OCI-LY3 (cell line): ENCODE measurements at regions not wholly inside any gene's neighbourhood (a gene's known extent, or its start where the extent isn't known, plus 50 kb on each side); places are given as distances from the start of the nearest gene placed in this dataset.

Experiments used
- H2AFZ ChIP-seq: fragments of 200-600, 300-600 bp; shearing (Covaris generic); 2 replicates; pipeline ENCODE4 v1.6.0; 2014; ENCODE audit warnings: antibody characterized with exemption, low read depth, low read length
- H3K27ac ChIP-seq: fragments of 200-600, 300-600 bp; sonication (generic); 2 replicates; pipeline ENCODE4 v1.5.1; 2014; ENCODE audit warnings: mild to moderate bottlenecking, low read length, moderate library complexity, mixed read lengths
- H3K27me3 ChIP-seq: fragments of 200-600, 300-600 bp; sonication (generic); 2 replicates; pipeline ENCODE4 v1.6.1; 2014; ENCODE audit warnings: low read depth, low read length, mixed read lengths
- H3K36me3 ChIP-seq: fragments of 200-600, 300-600 bp; sonication (generic); replicated peaks from 2 replicates; pipeline ENCODE3; 2014; ENCODE audit warnings: low read depth, low read length, mixed read lengths
- H3K4me1 ChIP-seq: fragments of 300-600, 200-600 bp; sonication (generic); 2 replicates; pipeline ENCODE4 v1.6.1; 2014; ENCODE audit warnings: low read length, mixed read lengths
- H3K4me2 ChIP-seq: fragments of 200-600, 300-600 bp; sonication (generic); 2 replicates; pipeline ENCODE4 v1.6.1; 2014; ENCODE audit warnings: low read length, mixed read lengths
- H3K4me3 ChIP-seq: fragments of 300-600, 200-600 bp; sonication (generic); 2 replicates; pipeline ENCODE4 v1.5.1; 2014; ENCODE audit warnings: antibody characterized with exemption, mild to moderate bottlenecking, low read length, moderate library complexity
- H3K79me2 ChIP-seq: fragments of 300-600, 200-600 bp; shearing (Covaris generic); 2 replicates; pipeline ENCODE4 v1.6.1; 2014; ENCODE audit warnings: mild to moderate bottlenecking, low read length, mixed read lengths
- H3K9ac ChIP-seq: fragments of 300-600, 200-600 bp; shearing (Covaris generic); 2 replicates; pipeline ENCODE4 v1.6.0; 2014; ENCODE audit warnings: mild to moderate bottlenecking, low read length, moderate library complexity
- H3K9me3 ChIP-seq: fragments of 200-600, 300-600 bp; shearing (Covaris generic); 2 replicates; pipeline ENCODE4 v1.6.1; 2014; ENCODE audit warnings: low read length, mixed read lengths; ENCODE audit not compliant: insufficient read depth
- H4K20me1 ChIP-seq: fragments of 200-600, 300-600 bp; sonication (generic); 2 replicates; pipeline ENCODE4 v1.6.1; 2016; ENCODE audit warnings: low read length, mixed read lengths; ENCODE audit not compliant: insufficient read depth
- CTCF ChIP-seq: fragments of 200-600, 300-600 bp; sonication (generic); IDR thresholded peaks from 2 replicates; pipeline ENCODE4 v1.5.1; 2014; ENCODE audit warnings: antibody characterized with exemption, low read length, low read depth
- EZH2phosphoT487 ChIP-seq: fragments of 200-600 bp; shearing (Covaris generic); IDR thresholded peaks from 2 replicates; pipeline ENCODE4 v1.6.1; 2018; ENCODE audit warnings: antibody characterized with exemption, mixed run types, low read depth

- no peaks in the 10 kb centered on the region for H3K79me2 ChIP-seq
- no peak overlapping the region for H3K9ac ChIP-seq
- H3K9me3 ChIP-seq: no peaks in the 10 kb centered on the region
- H3K27me3 ChIP-seq: peaks cover 35% of the 10 kb centered on the region; the same call in 1 of the 2 replicates
- H3K4me2 ChIP-seq: no peak overlapping the region
- H3K36me3 ChIP-seq: no peaks in the 10 kb centered on the region
- TF ChIP-seq CTCF: no peak
- no peak for TF ChIP-seq EZH2phosphoT487
- no peak overlapping the region for H3K4me3 ChIP-seq
- H3K27ac ChIP-seq: no peak overlapping the region
- peaks cover 14% of the 10 kb centered on the region for H3K4me1 ChIP-seq
- H4K20me1 ChIP-seq: no peaks in the 10 kb centered on the region
- no peak overlapping the region for H2AFZ ChIP-seq
Measured at GRCh38 chr4:158319880-158320279, 109.6 kb downstream of the TMEM144 start.

GRCh38 chr4:158322109-158322508 is 111.8 kb downstream of the TMEM144 start:
- H2AFZ ChIP-seq: no peak overlapping the region
- no peak overlapping the region for H3K27ac ChIP-seq
- H3K9me3 ChIP-seq: no peaks in the 10 kb centered on the region
- H3K36me3 ChIP-seq: no peaks in the 10 kb centered on the region
- no peak for TF ChIP-seq CTCF
- no peak for TF ChIP-seq EZH2phosphoT487
- H3K27me3 ChIP-seq: peaks cover 21% of the 10 kb centered on the region; the same call in 1 of the 2 replicates
- H3K4me3 ChIP-seq: no peak overlapping the region
- H3K79me2 ChIP-seq: no peaks in the 10 kb centered on the region
- no peak overlapping the region for H3K9ac ChIP-seq
- no peaks in the 10 kb centered on the region for H4K20me1 ChIP-seq
- no peaks in the 10 kb centered on the region for H3K4me1 ChIP-seq
- no peak overlapping the region for H3K4me2 ChIP-seq

GRCh38 chr4:158327525-158327924 is 117.2 kb downstream of the TMEM144 start:
- no peak overlapping the region for H3K9ac ChIP-seq
- no peaks in the 10 kb centered on the region for H3K36me3 ChIP-seq
- TF ChIP-seq CTCF (no peak), EZH2phosphoT487 (no peak)
- no peaks in the 10 kb centered on the region for H3K27me3 ChIP-seq
- H3K27ac ChIP-seq: no peak overlapping the region
- no peaks in the 10 kb centered on the region for H3K9me3 ChIP-seq
- no peaks in the 10 kb centered on the region for H3K79me2 ChIP-seq
- no peak overlapping the region for H3K4me3 ChIP-seq
- no peaks in the 10 kb centered on the region for H4K20me1 ChIP-seq
- no peak overlapping the region for H2AFZ ChIP-seq
- peaks cover 7% of the 10 kb centered on the region; the same call in 1 of the 2 replicates for H3K4me1 ChIP-seq
- no peak overlapping the region for H3K4me2 ChIP-seq

GRCh38 chr4:158331863-158332262 is 121.6 kb downstream of the TMEM144 start:
- no peak overlapping the region for H3K9ac ChIP-seq
- TF ChIP-seq EZH2phosphoT487 (no peak), CTCF (no peak)
- no peak overlapping the region for H3K4me2 ChIP-seq
- H4K20me1 ChIP-seq: no peaks in the 10 kb centered on the region
- no peaks in the 10 kb centered on the region for H3K36me3 ChIP-seq
- no peak overlapping the region for H3K27ac ChIP-seq
- H2AFZ ChIP-seq: no peak overlapping the region
- H3K79me2 ChIP-seq: no peaks in the 10 kb centered on the region
- H3K27me3 ChIP-seq: no peaks in the 10 kb centered on the region
- H3K4me3 ChIP-seq: no peak overlapping the region
- H3K9me3 ChIP-seq: no peaks in the 10 kb centered on the region
- peaks cover 7% of the 10 kb centered on the region; the same call in 1 of the 2 replicates for H3K4me1 ChIP-seq
